ENCODE measurements at regions not wholly inside any gene's neighbourhood (a gene's known extent, or its start where the extent isn't known, plus 50 kb on each side); places are given as distances from the start of the nearest gene placed in this dataset.

- TF ChIP-seq POLR2AphosphoS5 (IDR thresholded peaks at IDR 0.05; ENCODE audit: low read depth, low read length) = no peak
- no peak for TF ChIP-seq POLR2A (IDR thresholded peaks at IDR 0.05; ENCODE audit: low read depth, low read length)
- no peak for TF ChIP-seq TAF1 (IDR thresholded peaks at IDR 0.05; ENCODE audit: borderline replicate concordance, low read depth, low read length)
Measured at GRCh38 chr2:153780241-153780640, 91.5 kb upstream of the GALNT13 start.
